SK-MEL-5 (cell line): ENCODE measurements at regions not wholly inside any gene's neighbourhood (a gene's known extent, or its start where the extent isn't known, plus 50 kb on each side); places are given as distances from the start of the nearest gene placed in this dataset.
"Not testable (repeated sequence)": the region's sequence is repeated elsewhere in the genome, so short reads cannot be mapped to it uniquely, and the experiment has no call there.

ENCODE experiments used
- DNase-seq: peaks from one replicate; pipeline ENCODE4 v3.0.0-alpha.2; 2016; ENCODE audit warnings: low read depth, low spot score
- in situ Hi-C: cut with HindIII; loops from 2 replicates; pipeline ENCODE4 v1.10.0; 2016; ENCODE audit warnings: low sequenced_read_pairs, high pct_unique_total_duplicates, low pct_unique_long_range_greater_than_20kb

DNA sequence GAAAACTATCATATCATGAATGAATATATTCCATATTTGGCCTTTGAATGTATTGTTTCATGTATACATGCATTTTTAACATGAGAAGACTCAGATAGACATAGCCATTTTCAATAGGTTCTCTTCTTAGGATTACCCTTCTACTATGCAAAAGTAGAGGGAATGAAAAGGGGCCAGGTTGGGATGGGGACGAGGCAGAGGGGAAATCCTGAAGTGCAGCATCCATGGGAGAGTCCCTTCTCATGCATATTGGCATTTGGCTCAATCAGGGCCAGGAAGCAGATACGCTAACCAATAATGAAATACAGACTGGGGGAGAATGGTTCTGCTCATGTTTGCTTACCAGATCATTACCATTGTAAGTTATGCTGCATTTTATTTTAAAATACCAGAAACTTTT lies 475.8 kb downstream of the STK39 start:
- no peak for DNase-seq
- in situ Hi-C loops: no loop called here

DNA sequence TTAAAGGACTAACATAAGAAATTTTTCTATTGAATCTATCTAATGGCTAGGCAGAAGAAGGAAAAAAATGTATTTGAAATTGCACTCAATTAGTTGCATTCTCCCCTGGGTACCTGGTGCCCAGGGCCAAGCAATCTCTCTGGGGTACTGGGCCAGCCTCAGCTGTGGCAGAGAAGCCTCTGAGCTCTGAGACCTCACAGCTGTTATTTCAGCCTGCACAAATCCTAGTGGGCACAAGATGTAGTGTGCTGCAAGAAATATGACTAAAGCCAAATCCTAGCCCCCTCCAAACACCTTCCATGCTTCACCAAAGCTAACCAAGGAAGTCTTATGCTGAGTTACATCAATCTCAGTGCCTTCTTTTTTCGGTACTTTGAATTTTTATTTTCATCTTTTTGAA lies 478.4 kb downstream of the STK39 start:
- DNase-seq: no peak
- in situ Hi-C loops: no loop called here

DNA sequence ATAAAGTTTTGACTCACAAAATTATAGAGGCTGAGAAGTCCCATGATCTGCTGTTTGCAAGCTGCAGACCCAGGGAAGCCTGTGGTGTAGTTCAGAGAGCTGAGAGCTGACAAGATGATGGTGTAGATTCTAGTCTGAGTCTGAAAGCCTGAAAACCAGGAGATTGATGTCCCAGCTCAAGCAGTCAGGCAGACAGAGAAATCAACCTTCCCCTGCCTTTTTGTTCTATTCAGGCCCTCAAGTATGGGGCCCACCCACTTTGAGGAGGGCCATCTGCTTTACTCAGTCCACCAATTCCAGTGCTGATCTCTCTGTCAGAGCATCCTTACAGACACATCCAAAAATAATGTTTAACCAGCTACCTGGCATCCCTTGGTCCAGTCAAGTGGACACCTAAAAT lies 479.6 kb downstream of the STK39 start:
- in situ Hi-C loops: no loop called here

DNA sequence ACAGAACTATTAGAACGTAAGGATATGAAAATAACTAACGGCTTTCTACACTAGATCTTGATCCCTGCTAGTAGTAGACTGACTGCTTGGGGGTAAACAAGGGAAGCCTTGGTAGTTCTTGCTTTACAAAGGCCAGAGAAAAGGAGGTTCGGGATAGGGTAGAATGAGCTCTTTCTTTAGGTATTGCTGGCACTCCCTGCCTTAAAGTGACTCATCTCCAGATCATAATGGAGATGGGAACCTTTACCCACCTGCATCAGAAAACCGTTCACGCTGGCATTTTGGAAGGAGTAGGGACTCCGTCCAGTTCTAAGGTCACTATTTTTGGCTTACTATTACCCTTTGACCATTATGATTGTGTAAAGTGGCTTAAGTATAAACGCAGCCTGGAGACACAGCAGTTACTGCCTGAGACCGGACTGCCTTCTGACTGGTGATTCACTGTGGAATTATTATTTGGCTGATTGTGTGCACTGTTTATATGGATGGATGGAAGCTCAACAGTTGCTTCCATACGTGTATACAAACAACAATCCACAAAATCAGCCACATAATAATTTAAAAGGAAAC lies 482.5 kb downstream of the STK39 start:
- in situ Hi-C loops: no loop called here
- no peak for DNase-seq

More for the DNA sequence above, 479.6 kb downstream of the STK39 start:
- no peak for DNase-seq

DNA sequence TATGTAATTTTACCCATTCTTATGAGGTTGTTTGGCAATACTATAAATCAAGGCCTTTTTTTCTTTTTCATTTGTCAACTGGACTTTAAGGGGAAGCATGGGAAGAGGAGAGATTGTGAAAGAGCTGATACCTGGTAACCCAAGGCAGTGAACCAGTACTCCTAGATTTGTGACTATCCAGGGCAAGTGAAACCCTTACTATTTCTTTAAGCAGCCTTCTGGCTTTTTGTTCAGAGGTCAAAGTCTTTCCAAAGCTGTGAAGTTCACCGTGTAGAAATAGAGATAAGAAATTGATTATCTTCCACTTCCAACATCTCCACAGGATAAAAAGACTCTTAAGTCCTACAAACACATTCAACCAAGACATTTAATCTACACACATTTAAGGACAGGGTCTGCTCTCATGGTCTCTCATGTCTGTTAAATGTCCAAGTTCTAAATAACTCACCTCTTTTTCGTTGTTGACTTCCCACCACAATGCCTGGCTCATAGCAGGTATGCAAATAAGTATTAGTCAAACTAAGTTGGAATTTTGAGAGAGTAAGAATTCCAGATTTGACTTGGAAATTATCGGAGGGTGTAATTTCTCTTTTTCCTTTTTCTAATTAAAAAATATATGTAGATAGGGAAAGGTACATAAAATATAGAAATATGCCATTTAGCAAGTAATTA lies 485.8 kb downstream of the STK39 start:
- DNase-seq: no peak
- in situ Hi-C loops: no loop called here

DNA sequence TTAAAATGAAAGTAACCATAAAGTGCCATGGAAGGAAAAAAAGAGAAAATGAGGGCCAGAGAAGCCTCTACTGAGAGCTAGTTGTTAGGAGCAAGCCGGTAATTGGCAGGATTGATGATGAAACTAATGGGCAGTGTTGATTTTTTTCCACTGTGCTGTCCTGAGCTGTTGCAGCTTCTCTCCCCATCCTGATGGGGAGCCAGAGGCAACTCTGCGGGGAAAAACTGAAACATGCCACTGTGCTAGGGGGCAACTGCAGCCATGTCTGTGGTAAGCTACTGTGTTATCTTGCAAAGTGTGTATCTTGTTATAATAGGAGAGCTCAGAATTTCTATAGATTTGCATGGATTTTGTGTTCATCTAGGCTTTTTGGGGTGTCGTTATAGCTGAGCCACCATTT lies 487.9 kb downstream of the STK39 start:
- peak; percentile 7 for DNase-seq
- in situ Hi-C loops: no loop called here

DNA sequence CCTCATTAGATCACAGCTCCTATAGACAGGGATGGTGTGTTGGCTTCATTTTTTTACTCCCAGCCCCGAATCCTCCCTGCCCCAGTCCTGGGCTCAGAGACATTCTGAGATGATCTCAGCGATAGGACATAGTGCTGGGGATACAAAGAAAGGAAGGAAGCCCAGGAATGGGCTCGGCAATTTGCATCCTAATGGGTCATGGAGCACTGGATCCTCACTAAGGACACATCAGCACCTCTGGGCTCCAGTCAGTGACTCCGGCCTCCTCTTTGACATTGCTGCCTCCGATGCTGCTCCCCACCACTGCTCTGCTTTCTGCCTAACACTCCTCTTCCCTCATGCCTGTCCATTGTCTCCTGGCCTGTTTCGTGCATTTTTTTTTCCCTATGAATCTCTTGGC lies 489.1 kb downstream of the STK39 start:
- in situ Hi-C loops: no loop called here

DNA sequence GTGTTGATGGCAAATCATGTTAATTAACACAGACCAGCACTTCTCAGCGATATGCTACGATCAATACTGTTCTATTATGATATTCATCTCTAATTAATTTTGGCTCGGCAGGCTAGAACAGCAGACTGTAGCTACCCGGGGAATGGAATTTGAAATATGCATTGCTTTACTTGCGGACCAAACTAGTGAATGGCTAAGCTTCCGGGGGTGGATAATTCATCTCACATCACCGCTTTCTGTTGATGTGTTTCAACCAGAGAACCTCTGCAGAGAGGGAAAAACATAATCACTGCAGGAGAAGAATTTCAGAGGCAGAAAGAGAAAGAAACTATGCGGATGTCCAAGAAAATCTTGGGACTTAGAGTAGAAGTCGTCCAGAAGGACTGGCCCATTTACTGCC lies 490.9 kb downstream of the STK39 start:
- no peak for DNase-seq
- in situ Hi-C loops: no loop called here

More for the DNA sequence above, 489.1 kb downstream of the STK39 start:
- DNase-seq: no peak

DNA sequence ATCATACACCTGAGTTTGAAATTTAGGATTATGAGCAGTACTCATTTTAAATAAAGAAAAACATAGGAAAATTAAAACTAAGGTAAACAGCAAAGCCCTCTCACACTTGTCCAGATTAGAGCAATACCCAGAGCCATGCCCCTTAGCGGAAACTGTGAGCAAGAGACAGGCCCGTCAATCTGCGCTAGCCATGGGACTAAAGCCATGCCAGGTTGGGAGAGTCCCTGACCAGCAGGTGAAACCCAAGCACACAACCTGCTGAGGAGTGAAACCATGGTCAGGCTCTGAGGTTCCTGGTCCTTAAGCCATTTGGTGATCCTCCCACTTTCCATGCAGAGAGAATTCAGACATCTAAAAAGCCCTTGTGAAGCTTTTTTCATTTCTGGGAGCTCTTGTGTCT lies 494.3 kb downstream of the STK39 start:
- DNase-seq: no peak
- in situ Hi-C loops: no loop called here

DNA sequence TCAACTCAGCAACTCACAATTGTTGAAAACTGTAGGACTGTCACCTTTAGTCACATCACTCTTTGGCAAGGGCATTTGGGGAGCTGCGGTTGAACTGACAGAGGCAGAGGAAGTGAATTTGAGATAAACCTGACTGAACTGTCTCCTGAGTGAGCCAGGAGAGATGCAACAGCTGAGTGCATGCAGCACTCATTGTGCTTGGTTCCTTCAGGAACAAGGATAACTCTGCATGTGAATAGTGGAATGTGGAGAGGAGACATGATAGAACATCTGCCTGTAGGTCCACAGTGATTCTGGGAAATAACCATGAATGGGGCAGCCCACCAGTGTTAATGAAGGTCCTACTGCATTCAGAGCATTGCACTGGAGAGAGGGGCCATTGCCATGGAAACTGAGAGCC lies 494.7 kb downstream of the STK39 start:
- in situ Hi-C loops: no loop called here

DNA sequence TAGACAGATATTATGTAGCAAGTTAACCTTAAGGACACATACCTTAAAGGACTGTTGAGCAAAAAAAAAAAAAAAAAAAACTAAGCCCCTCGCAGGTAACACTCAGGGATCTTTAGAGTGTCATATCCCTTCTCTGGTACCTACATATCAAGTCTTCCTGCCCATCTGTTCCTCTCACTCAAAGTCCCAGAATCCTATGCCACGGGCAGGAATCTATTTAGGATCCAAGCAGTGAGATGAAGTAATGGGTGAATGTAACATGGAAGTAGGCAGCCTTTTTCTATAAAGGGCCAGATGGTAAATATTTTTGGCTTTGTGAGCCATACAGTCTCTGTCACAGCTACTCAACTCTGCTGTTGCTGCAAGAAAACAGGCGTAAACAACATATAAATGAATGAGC lies 496.7 kb downstream of the STK39 start:
- in situ Hi-C loops: no loop called here
- DNase-seq: no peak

More for the DNA sequence above, 494.7 kb downstream of the STK39 start:
- DNase-seq: no peak

DNA sequence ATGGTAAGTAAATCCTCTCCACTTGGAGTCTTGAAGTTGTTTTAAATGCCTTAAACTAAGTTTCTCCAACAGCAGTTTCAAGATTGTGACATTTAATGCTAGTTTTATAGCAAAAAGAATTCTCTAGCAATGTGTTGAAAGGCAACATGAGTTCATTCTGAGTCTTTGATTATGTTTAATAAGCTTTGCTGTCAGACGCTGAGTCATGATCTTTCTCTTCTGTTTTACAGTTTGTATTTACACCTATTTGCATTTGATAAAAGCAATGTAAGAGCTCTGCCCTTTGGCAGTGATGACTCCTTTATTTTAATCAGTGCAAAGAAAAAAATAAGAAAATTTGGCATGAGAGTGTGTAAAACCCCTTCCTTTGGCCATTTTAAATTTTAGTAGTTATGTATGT lies 497.7 kb downstream of the STK39 start:
- in situ Hi-C loops: no loop called here
- DNase-seq: no peak

DNA sequence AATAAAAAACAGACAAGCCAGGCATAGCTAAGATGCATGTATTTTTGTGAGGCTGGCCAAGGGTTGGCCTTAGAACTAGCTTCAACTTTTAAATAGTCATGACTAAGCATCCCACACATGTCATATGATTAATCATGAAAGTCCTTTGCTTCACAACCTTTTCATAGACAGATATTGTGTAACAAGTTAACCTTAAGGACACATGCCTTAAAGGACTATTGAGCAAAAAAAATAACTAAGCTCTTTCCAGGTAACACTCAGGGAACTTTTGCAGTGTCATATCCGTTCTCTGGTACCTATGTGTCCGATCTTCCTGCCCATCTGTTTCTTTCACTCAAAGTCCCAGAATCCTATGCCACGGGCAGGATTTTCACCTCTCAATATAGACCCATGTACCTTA lies 498.4 kb downstream of the STK39 start:
- in situ Hi-C loops: no loop called here
- no peak for DNase-seq

DNA sequence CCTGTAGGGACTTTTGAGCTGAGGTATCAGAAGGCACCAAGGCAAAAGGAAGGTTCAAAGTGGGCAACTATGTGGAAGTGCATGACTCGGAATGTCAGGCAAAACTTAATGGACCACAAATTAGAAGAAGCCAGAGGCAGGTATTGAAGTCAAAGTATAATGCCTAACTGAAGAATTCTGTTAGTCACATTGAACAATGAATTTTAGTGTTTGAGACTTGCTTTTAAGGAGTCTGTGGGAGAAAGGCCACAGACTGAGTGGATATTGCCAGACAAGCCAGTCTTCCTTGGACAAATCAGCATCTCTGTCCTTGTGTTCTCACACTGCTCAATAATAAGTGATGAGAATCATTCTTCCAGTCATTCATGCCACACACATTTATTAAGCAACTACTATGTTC lies 498.9 kb downstream of the STK39 start:
- DNase-seq: no peak
- in situ Hi-C loops: no loop called here

DNA sequence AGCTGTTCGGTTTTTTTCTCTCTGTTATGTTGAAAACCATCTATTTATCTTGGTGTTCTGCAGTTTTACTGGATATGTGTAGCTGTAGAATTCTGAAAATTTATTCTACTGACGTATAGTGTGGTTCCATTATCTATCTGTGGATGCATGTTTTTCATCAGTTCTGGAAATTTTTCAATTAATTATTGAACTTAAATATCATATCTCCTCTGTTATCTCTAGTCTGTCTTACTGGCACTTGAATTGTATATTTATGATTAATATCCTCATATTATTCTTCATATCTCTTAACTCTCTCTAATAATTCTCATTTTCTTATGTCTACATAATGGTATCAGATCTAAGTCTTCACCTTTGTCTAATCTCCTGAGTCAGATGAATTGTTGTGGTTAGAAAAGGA lies 501.7 kb downstream of the STK39 start:
- DNase-seq: no peak
- in situ Hi-C loops: no loop called here

DNA sequence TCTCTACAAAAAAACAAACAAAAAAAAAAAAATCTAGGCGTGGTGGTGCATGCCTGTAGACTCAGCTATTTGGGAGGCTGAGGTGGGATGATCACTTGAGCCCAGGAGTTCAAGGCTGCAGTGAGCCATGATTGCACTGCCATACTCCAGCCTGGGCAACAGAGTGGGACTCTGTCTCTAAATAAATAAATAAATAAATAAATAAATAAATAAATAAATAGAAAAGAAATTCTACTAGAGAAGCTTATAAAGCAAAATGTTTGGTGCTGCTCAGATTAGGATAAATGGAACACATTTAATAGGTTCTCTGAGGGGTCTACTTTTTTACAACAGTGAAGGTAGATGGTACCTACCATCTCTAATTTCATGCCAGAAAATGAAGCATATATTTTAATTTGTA lies 507.5 kb downstream of the STK39 start:
- in situ Hi-C loops, DNase-seq: not testable (repeated sequence)

DNA sequence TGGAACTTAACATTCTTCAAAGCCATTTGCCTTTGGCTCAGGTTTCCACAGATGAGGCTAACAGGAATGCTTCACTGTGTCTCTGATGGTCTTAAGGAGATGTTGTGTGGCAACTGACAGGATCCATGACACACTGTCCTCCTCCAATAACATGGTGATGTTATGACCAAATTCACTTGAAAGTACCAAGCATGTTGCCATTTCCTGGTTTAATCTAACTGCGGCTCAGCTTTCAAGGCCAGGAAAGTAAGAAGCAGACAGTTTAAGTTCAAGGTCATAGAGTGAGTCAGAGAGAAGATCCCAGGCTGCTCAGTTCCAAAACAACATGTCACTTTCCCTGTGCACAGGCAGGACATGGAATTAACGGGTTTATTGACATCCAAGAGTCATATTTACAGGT lies 513.6 kb downstream of the STK39 start:
- in situ Hi-C loops: no loop called here
- no peak for DNase-seq

DNA sequence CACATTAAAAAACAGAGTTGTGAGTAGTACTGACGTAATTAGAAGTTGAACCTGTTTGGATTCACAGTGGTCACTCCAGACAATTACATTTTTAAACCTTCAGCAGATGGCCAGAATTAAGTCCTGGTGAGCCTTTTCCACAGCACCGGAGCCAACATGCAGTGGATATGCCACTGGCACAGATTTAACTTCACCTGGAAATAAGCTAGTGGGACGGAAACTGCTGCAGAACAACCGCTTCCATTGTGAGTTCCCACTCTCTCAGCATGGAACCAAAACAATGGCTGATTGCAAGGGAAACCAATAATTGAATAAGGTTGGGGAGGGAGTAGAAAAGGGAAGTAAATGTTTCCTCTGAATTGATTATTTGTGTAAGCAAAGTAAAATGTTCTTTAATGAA lies 515.1 kb downstream of the STK39 start:
- DNase-seq: no peak
- in situ Hi-C loops: no loop called here

DNA sequence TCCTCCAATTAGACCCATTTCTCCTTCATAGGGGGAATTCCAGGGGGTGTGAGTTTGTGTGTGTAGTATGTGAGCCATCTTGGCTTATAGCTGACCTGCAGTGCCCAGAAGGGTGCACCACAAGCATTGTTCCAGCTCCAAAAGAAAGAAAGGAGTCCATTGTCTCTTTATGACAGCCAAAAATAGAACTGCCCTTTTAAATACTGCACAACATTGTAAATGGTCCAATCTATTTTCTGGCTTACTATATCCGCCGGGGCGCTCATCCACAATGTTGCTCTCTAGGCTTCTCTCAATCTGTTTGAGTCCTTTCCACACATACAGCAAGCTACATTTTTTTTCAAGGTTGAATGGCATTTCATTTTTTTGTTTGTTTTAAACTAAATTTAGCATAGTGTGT lies 517.5 kb downstream of the STK39 start:
- in situ Hi-C loops: no loop called here
- DNase-seq: peak; percentile 80

DNA sequence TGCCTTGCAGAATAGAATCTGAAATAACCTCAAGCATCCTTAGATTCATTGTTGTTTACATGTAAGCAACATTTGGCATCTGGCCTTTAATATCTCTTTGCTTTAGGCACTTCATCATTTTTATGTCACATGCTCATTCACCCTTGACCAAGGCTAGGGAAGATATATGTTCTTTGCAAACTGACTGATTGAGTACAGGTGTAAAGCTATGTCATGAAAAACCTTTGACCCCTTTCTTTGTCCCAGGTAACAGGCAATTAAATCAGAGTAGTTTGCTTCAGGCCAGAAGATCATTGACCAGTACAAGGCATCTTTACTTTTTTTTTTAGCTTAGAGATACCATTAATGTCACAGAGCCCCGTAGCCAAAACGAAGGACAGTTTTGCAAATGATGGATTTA lies 520.6 kb downstream of the STK39 start:
- DNase-seq: no peak
- in situ Hi-C loops: no loop called here
